ENCODE measurements at regions not wholly inside any gene's neighbourhood (a gene's known extent, or its start where the extent isn't known, plus 50 kb on each side); places are given as distances from the start of the nearest gene placed in this dataset.

DNA sequence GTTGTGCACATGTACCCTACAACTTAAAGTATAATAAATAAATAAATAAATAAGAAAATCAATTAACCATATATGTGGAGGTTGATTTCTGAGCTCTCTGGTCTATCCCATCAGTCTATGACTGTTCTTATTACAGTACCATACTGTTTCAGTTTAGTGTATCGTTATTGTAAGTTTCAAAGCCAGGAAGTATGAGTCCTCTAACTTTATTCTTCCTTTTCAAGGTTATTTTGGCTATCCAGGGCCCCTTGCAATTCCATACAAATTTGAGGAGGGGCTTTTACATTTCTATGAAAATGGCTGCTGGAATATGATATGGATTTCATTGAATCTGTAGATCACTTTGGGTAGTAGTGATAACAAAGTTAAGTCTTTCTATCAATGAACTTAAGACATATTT is 96.9 kb upstream of the BCL9 start:
- CTCF ChIA-PET, result no interaction called here
- POLR2A ChIA-PET, result no interaction called here

DNA sequence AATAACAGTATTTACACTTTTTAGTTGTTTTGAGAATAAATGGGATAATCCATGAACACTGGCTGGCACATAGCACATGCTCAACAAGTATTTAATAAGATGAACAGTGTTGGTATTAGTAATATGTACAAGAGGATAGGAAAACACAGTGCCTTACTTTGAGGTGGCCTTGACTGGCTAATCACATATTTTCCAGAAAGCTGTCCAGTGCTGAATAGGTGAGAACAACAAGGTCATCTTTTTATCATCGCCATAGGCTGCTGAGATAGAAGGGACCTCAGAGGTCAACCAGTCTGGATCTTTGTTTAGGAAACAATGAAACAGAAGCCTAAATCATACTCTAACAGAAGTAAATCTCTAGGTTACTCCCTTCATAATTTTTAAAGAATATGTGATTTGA is 89.7 kb upstream of the BCL9 start:
- ChIA-PET POLR2A (no interaction called here), CTCF (interaction anchor here (0.6 kb wide), 1 partner anchor 76 kb away, joined by 3 read pairs; no protein-coding TSS in a partner anchor)

DNA sequence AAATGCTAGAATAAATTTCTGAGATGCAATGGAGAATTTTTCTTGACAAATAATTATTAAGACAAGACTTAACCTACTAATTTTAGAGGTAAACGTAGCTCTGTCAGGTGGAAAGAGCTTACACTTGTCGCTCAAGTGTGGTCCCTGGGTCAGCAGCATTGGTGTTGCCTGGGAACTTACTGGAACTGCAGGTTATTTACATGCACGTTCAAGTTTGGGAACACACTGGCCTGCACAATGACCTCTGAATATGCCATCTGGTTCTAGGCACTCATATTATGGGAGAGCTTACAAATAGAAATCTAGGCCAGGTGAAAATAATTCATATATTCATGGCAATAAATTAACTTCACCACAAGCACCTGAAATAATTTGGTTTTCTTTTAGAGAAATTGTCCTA is 88.5 kb upstream of the BCL9 start:
- CTCF ChIA-PET, result no interaction called here

DNA sequence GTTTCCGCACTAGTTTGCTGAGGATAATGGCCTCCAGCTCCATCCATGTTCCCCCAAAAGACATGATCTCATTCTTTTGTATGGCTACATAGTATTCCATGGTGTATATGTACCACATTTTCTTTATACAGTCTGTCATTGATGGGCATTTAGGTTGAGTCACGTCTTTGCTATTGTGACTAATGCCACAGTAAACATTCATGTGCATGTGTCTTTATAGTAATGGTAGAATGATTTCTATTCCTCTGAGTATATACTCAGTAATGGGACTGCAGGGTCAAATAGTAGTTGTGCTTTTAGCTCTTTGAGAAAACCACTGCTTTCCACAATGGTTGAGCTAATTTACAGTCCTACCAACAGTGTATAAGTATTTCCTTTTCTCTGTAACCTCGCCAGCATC is 78.3 kb upstream of the BCL9 start:
- ChIA-PET CTCF (no interaction called here), POLR2A (no interaction called here)

More for the DNA sequence above, 88.5 kb upstream of the BCL9 start:
- POLR2A ChIA-PET, result no interaction called here

DNA sequence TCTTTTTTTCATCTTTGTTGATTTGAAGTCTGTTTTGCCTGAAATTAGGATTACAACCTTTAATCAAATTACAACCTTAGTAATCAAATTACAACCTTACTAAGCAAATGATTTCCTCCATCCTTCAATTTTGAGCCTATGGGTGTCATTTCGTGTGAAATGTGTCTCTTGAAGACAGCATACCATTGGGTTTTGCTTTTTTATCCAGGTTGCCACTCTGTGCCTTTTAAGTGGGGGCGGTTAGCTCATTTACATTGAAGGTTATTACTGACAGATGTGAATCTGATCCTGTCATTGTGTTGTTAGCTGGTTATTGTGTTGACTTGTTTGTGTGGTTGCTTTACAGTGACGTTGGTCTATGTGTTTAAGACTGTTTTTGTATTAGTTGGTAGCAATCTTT is 74.8 kb upstream of the BCL9 start:
- ChIA-PET POLR2A (no interaction called here), CTCF (no interaction called here)

DNA sequence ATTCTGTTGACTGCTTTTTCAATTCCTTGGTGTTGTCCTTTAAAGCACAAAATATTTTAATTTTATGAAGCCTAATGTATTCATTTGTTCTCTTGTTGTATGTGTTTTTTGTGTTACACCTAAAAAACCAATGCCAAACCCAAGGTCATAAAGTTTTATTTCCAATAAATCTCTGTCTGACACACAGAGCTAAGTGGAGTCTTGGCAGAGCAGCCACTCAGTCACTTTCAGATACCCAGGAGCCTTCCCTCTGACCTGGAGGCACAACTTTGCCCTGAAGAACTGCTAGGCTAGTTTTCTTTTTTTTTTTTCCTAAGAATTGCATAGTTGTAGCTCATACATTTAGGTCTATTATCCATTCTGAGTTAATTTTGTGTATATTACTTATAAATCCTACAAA is 71.2 kb upstream of the BCL9 start:
- ChIA-PET CTCF (interaction anchor here (0.9 kb wide), 1 partner anchor 157 kb away, joined by 3 read pairs; no protein-coding TSS in a partner anchor), POLR2A (no interaction called here)

DNA sequence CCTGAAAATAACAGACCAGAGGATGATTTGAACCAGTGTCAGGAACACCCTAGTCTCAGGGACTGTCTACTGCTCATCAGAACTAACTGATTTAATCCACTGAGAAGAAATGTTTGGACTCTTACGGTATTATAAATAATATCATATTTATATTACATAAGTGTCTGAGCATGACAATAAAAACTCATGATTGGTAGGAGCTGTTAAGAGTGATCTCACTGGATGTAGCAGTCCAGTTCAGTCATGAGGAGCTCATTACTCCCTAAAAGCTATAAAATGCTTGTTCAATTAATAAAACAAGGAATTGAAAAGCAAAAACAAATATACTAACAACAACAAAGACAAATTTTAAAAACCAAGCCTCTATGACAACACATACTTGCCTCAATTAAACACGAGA is 68.8 kb upstream of the BCL9 start:
- ChIA-PET CTCF (no interaction called here), POLR2A (no interaction called here)

DNA sequence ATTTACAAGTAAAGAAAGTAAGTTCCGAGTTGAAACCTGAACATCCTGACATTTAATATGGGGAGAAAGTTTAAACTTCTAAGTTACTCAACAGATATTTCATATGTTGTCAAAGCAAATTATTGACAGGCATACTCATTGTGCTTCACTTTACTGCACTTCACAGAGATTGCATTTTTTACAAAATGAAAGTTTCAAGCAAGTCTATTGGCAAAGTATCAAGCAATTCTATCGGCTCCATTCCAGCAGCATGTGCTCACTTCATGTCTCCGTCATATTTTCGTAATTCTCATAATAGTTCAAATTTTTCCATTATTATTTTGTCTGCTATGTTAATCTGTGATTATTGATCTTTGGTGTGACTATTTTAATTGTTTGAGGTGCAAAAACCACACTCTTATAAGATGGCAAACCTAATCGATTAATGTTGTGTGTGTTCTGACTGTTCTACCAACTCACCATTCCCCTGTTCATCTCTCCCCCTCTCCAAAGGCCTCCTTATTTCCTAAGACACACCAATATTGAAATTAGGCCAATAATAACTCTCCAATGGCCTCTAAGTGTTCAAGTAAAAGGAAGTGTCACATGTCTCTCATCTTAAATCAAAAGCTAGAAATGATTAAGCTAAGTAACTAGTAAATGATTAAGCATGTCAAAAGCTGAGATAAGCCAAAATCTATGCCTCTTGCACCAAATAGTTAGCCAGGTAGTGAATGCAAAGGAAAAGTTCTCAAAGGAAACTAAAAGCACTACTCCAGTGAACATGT is 68.2 kb upstream of the BCL9 start:
- POLR2A ChIA-PET, result no interaction called here
- CTCF ChIA-PET, result no interaction called here

DNA sequence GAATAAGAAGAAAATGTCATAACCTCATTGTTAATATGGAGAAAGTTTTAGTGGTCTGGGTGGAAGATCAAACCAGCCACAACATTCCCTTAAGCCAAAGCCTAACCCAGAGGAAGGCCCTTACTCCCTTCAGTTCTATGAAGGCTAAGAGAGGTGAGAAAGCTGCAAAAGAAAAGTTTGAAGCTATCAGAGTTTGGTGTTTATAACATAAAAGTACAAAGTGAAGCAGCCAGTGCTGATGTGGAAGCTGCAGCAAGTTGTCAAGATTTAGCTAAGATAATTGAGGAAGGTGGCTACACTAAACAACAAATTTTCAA is 67.6 kb upstream of the BCL9 start:
- ChIA-PET CTCF (no interaction called here), POLR2A (no interaction called here)

DNA sequence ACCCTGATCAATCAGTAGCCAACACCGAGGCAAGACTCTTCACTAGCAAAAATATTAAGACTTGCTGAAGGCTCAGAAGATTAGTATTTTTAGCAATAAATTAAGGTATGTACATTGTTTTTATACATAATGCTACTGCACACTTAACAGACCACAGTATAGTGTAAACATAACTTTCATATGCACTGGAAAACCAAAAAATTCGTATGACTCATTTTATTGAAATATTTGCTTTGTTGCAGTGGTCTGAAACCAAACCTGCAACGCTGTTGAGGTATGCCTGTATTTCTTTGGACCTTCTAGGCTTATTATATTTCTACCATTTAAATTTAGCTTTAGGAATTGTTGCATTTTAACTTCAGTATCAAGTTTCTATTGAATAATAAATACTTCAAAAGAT is 65.8 kb upstream of the BCL9 start:
- ChIA-PET CTCF (no interaction called here), POLR2A (no interaction called here)

DNA sequence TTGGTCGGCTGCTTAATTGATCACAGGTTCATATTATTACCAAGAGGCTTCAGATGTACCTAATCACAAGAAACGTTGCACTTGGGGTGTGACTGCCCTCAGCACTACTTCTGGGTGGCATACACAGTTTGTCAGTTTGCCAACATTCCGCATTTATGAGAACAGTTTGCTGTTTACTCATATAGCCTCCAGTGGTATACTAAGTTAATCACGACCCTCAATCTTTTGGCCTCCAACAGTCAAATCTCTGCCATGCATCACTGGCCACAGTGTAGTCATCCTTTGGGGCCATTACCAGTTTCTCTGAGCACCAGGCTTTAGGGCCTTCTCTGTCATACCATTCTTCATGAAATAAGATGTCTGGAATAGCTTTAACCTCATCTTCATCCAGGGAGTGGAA is 62.8 kb upstream of the BCL9 start:
- POLR2A ChIA-PET, result no interaction called here
- CTCF ChIA-PET, result no interaction called here

DNA sequence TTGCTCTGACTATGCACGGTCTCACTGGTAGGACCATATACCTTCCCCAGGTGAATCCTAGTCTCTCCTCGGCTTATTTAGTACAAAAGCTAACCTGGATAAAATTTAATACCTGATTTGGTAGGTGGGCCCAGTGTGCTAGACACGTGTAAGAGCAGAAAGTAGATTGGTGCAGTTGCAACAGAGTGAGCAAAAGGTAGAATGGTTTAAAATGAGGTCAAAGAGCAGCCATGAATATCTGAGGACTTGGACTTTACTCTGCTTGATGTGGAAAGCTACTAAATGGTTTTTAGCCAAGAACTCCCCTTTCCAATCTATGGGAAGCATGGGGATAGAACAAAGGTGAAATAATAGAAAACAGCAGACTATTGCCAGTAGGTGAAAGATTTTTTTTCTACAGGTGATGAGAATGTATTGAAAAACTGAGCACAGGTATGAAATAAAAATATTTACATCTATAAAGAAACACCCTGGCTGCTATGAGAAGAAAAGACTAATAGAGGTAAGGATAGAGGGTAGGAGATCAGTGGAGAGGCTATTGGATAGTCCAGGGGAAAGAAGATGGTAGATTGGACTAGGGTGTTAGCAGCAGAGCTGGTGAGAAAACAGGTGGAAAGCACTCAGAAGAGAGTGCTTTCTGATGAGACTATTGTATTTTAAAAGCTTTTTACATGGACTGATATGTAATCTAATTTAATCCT is 61.3 kb upstream of the BCL9 start:
- ChIA-PET CTCF (no interaction called here), POLR2A (no interaction called here)

DNA sequence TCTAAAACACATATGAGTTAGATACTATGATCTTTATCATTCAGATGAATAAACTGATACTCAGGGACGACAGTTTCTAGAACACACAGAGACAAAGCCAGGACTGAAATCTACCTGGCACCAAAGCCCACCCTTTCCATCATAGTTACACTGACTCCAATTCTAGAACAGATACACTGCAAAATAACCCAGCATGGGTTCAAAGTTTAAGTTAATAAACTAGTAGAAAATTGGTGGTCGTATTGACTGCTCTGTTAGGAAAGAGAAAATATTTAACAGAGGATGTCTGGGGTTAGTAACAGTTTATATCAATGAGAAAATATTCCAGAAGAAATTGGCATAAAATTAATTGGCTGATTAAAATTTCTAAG is 60.8 kb upstream of the BCL9 start:
- ChIA-PET CTCF (no interaction called here), POLR2A (no interaction called here)

DNA sequence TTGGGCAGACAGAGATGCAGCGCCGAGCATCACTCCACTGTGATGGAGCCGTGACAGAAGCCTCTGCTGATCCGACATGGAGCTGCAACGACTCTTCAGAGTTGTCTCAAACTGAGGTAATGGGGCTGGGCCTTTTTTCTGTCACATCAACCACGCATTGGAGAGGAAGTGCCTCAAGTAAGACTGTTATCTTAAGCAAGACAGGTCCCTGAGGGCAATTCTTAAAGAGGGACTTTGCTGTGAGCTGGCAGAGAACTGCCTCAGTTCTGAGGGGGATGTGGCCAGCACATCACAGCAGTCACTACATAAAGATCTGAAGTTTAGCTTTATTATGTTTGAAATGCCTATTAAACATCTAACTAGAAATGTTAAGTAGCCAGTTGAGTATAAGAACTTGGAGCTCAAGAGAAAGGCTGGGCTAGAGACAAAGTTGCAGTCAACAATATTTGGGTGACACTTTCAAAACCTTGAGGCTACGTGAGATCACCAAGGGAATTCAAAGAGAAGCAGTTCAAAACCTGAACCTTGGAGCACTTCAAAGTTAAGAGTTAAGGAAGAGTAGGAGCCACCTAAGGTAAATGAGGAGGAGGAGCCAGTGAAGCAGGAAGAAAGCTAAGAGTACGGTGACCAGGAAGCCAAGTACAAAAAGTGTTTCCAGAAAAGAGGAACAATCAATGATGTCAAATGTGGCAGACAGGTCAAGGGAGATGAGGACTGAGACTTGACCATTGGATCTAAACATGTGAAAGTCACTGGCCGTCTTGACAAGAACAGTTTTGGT is 54.2 kb upstream of the BCL9 start:
- POLR2A ChIA-PET, result interaction anchor here (0.6 kb wide), 1 partner anchor 48 kb away, joined by 3 read pairs; no protein-coding TSS in a partner anchor
- CTCF ChIA-PET, result no interaction called here

DNA sequence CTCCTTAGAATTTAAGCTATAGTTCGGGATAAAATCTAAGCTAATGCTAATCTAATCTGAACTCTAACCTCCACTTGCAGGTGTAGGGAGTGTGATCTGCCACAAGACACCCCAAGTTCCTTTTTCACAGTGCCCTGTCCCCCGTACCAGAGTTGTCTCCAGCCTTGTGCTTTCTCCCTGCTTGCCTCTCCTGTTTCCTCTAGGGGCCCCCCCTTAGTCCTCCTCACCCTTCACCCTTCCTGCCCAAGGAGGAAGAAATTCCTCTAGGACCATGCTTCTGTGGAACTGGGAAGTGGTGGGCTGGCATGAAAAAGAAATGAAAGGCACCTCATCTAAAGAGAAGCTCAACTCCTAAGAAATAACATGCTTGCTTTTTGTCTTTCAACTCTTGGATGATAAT is 50.2 kb upstream of the BCL9 start:
- ChIA-PET CTCF (interaction anchor here (0.6 to 1.2 kb wide), 2 partner anchors 37 to 136 kb away, joined by 3 to 4 read pairs; no protein-coding TSS in a partner anchor), POLR2A (no interaction called here)

Data from activated CD8-positive, alpha-beta memory T cell treated with anti-CD3 and anti-CD28 coated beads for 36 hours (primary cell).